Thyroid gland (tissue), 4 donors: ENCODE measurements at regions not wholly inside any gene's neighbourhood (a gene's known extent, or its start where the extent isn't known, plus 50 kb on each side); places are given as distances from the start of the nearest gene placed in this dataset.

ENCODE experiments used
- POLR2A ChIP-seq, 2 donors: fragments of 450-650 bp; IDR thresholded peaks; one replicate each; pipeline ENCODE4 v1.6.1; 2017; ENCODE audit warnings: antibody characterized with exemption in 2 of 2, mild to moderate bottlenecking in 2 of 2, moderate library complexity in 1 of 2
- TF ChIP-seq, protein P1 (sequence below), 6 experiments: fragments of 200-600 bp in 3 of 6; fragments of 450-650 bp in 3 of 6; sonication (generic) in 3 of 6; IDR thresholded peaks; one replicate each; pipeline ENCODE4 v1.5.1; 2016 to 2019; ENCODE audit warnings: antibody characterized with exemption in 6 of 6, mild to moderate bottlenecking in 2 of 6, inconsistent platforms in 1 of 6, moderate library complexity in 1 of 6

GRCh38 chr1:178599087-178599486 is 86.2 kb downstream of the TEX35 start:
- TF ChIP-seq, protein P1, sequence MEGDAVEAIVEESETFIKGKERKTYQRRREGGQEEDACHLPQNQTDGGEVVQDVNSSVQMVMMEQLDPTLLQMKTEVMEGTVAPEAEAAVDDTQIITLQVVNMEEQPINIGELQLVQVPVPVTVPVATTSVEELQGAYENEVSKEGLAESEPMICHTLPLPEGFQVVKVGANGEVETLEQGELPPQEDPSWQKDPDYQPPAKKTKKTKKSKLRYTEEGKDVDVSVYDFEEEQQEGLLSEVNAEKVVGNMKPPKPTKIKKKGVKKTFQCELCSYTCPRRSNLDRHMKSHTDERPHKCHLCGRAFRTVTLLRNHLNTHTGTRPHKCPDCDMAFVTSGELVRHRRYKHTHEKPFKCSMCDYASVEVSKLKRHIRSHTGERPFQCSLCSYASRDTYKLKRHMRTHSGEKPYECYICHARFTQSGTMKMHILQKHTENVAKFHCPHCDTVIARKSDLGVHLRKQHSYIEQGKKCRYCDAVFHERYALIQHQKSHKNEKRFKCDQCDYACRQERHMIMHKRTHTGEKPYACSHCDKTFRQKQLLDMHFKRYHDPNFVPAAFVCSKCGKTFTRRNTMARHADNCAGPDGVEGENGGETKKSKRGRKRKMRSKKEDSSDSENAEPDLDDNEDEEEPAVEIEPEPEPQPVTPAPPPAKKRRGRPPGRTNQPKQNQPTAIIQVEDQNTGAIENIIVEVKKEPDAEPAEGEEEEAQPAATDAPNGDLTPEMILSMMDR (IDR thresholded peaks at IDR 0.05): no peak
- TF ChIP-seq POLR2A (IDR thresholded peaks at IDR 0.05): no peak
